BE2C (cell line): ENCODE measurements at regions not wholly inside any gene's neighbourhood (a gene's known extent, or its start where the extent isn't known, plus 50 kb on each side); places are given as distances from the start of the nearest gene placed in this dataset.

Source experiments
- DNase-seq: peaks from one replicate; pipeline ENCODE4 v3.0.0-alpha.2; 2020
- H3K27me3 ChIP-seq: fragments of 250-450 bp; sonication (Bioruptor Pico); 2 replicates; pipeline ENCODE4 v1.5.1; 2020; ENCODE audit warnings: mild to moderate bottlenecking
- H3K36me3 ChIP-seq: fragments of 250-450 bp; sonication (Bioruptor Pico); 2 replicates; pipeline ENCODE4 v1.5.1; 2020; ENCODE audit warnings: mild to moderate bottlenecking
- H3K4me1 ChIP-seq: fragments of 250-450 bp; sonication (Bioruptor Pico); 2 replicates; pipeline ENCODE4 v1.5.1; 2020
- H3K4me3 ChIP-seq: 2 replicates; pipeline ENCODE4 v1.5.1; 2011; ENCODE audit warnings: low read depth, low read length
- H3K9me3 ChIP-seq: fragments of 250-450 bp; sonication (Bioruptor Pico); 2 replicates; pipeline ENCODE4 v1.5.1; 2020
- TF ChIP-seq, protein P1 (sequence below): IDR thresholded peaks from 2 replicates; pipeline ENCODE4 v1.5.1; 2012; ENCODE audit warnings: mild to moderate bottlenecking, low read depth, low read length

DNA sequence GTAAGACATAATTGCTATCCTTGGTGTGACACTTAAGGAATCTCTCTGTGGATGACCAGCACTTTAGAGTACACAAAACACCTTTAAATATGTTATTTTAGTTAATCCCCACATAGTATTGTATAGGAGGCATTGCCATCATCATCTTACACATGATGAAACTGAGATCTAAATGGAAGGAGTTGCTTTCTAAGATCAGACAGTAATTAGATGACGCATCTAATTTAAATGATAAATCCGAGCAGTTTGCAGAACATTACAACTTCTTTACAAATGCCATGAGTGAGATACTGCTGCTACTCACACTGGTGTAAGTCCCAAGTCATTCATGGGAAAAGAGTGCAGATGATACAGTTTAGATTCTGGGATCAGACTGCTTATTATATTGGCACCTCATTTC, 431.9 kb downstream of the MFSD1 start:
- Histone ChIP-seq H3K4me1 (no peaks in the 10 kb centered on the region), H3K27me3 (no peaks in the 10 kb centered on the region), H3K9me3 (no peaks in the 10 kb centered on the region), H3K4me3 (no peak overlapping the region), H3K36me3 (no peaks in the 10 kb centered on the region)
- no peak for DNase-seq
- TF ChIP-seq, protein P1, sequence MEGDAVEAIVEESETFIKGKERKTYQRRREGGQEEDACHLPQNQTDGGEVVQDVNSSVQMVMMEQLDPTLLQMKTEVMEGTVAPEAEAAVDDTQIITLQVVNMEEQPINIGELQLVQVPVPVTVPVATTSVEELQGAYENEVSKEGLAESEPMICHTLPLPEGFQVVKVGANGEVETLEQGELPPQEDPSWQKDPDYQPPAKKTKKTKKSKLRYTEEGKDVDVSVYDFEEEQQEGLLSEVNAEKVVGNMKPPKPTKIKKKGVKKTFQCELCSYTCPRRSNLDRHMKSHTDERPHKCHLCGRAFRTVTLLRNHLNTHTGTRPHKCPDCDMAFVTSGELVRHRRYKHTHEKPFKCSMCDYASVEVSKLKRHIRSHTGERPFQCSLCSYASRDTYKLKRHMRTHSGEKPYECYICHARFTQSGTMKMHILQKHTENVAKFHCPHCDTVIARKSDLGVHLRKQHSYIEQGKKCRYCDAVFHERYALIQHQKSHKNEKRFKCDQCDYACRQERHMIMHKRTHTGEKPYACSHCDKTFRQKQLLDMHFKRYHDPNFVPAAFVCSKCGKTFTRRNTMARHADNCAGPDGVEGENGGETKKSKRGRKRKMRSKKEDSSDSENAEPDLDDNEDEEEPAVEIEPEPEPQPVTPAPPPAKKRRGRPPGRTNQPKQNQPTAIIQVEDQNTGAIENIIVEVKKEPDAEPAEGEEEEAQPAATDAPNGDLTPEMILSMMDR = no peak

DNA sequence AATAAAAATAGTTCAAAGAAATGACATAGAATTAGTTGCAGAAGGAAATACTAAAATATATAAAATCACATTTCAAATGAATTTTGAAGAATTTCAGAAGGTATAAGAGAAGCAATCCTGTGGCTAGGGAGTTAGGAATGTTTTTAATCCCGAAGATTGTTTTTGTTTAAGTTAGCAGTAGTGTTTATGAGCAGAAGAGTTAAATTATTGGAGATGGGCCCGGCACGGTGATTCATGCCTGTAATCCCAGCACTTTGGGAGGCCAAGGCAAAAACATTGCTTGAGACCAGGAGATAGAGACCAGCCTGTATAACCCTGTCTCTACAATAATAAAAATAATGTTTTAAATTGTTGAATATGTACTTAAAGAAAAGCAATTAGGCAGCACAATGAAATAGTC, 432.5 kb downstream of the MFSD1 start:
- Histone ChIP-seq H3K27me3 (no peaks in the 10 kb centered on the region), H3K9me3 (no peaks in the 10 kb centered on the region), H3K4me1 (no peaks in the 10 kb centered on the region), H3K36me3 (no peaks in the 10 kb centered on the region), H3K4me3 (no peak overlapping the region)
- TF ChIP-seq, protein P1 = no peak
- no peak for DNase-seq

DNA sequence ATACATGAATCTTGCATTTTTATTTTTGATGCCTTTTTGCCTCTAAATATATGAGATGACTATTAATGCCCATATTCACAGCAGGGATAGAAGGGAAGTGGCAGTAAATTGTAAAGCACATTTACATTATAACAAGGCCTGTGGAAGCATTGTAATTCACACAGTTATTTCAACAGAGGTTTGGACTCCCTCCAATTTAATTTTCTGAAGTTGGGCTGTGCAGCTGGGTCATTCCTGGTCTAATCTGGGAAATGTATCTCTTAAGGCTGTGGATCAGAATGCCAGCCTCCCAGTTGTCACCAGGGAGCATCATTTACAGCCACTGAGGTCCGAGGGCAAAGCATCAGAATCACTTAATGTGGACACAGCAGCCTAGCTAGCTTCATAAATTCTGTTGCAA, 434.5 kb downstream of the MFSD1 start:
- H3K27me3 ChIP-seq = no peaks in the 10 kb centered on the region
- TF ChIP-seq, protein P1 = no peak
- DNase-seq = no peak

DNA sequence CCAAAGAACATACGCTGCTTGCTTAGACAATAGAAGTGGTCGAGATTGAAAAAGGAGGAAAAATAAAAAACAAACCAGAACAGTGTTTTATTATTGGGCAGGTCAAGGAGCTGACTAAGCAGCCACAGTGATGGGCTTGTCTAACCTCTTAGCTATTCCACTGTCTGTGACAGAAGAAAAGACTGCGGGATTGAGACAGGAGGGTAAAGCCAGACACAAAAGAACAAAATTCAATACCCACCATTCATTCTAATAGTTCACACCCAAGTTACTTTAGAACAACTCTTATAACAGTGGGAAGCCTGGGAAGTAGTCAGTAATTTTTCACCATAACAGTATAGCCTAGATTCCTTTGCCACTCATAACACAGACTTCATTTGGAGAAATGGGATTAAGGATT, 435.4 kb downstream of the MFSD1 start:
- Histone ChIP-seq H3K27me3 (no peaks in the 10 kb centered on the region), H3K4me1 (no peaks in the 10 kb centered on the region), H3K36me3 (no peaks in the 10 kb centered on the region), H3K9me3 (no peaks in the 10 kb centered on the region), H3K4me3 (no peak overlapping the region)
- no peak for DNase-seq
- TF ChIP-seq, protein P1 = no peak

More for the DNA sequence above, 434.5 kb downstream of the MFSD1 start:
- H3K9me3 ChIP-seq = no peaks in the 10 kb centered on the region
- H3K36me3 ChIP-seq = no peaks in the 10 kb centered on the region
- H3K4me3 ChIP-seq = no peak overlapping the region
- no peaks in the 10 kb centered on the region for H3K4me1 ChIP-seq

DNA sequence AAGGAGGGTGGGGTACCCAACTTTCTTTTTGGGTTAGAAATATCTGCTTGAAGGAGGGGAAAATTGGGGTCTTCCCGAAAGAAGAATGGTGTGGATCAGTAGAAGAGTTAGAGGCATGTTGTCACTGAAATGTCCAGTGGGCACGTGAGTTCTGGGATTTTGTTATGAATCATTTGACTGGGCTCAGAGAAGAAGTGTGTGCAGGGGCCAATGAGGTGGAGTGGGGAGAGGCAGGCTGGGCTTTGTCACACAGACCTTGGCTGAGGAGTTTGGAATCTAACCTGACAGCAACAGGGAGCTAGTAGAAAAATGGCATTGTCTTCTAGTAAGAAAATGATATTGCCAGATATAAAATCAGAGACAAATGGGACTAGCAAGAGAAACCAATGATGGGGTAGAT, 436.8 kb downstream of the MFSD1 start:
- no peak for DNase-seq
- Histone ChIP-seq H3K4me3 (no peak overlapping the region), H3K27me3 (no peaks in the 10 kb centered on the region), H3K36me3 (no peaks in the 10 kb centered on the region), H3K4me1 (no peaks in the 10 kb centered on the region), H3K9me3 (no peaks in the 10 kb centered on the region)
- TF ChIP-seq, protein P1 = no peak

DNA sequence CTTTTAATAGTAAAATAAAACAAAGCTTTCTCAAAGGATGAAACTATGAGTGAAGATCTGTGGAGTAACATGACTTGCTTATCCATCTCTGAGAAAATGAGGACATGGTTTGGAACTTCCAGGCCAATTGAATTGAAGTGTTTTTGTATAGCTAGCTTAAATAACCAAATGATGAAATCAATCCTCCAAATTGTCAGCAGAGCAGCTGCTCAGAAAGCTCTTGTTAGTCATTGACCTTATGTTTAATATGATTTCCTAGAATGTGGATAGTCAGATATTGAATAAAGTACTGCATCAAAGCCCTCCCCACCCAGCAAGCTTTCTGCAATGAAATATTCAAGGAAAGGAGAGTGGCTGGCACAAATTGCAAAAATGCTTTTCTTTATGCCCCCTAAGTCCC, 437.2 kb downstream of the MFSD1 start:
- no peak overlapping the region for H3K4me3 ChIP-seq
- no peaks in the 10 kb centered on the region for H3K27me3 ChIP-seq
- H3K9me3 ChIP-seq = no peaks in the 10 kb centered on the region
- H3K4me1 ChIP-seq = no peaks in the 10 kb centered on the region
- H3K36me3 ChIP-seq = no peaks in the 10 kb centered on the region
- TF ChIP-seq, protein P1 = no peak
- no peak for DNase-seq
